GM23338 (cell line): ENCODE measurements at regions not wholly inside any gene's neighbourhood (a gene's known extent, or its start where the extent isn't known, plus 50 kb on each side); places are given as distances from the start of the nearest gene placed in this dataset.

Source experiments
- ATAC-seq: fragments of 200-7000 bp; cut with Tn5 transposase; 3 replicates; pipeline ENCODE4 v1.9.1; 2020
- DNase-seq: peaks from one replicate; pipeline ENCODE4 v3.0.0-alpha.2; 2015; ENCODE audit warnings: low spot score
- H2AFZ ChIP-seq: fragments of 200-600 bp; sonication (generic); 2 replicates; pipeline ENCODE4 v1.8.0; 2016; ENCODE audit warnings: antibody characterized with exemption, mild to moderate bottlenecking, moderate library complexity
- H3F3A ChIP-seq: fragments of 200-600 bp; sonication (generic); replicated peaks from 2 replicates; pipeline ENCODE4 v1.8.0; 2017; ENCODE audit warnings: antibody characterized with exemption, mixed run types, low read depth
- H3K27ac ChIP-seq: fragments of 200-600 bp; sonication (generic); 2 replicates; pipeline ENCODE4 v1.6.1; 2016; ENCODE audit warnings: low read depth
- H3K27me3 ChIP-seq: fragments of 200-600 bp; sonication (generic); 2 replicates; pipeline ENCODE4 v1.8.0; 2016; ENCODE audit warnings: mild to moderate bottlenecking, mixed run types, moderate library complexity; ENCODE audit not compliant: insufficient read depth
- H3K36me3 ChIP-seq: fragments of 200-600 bp; sonication (generic); 2 replicates; pipeline ENCODE4 v1.8.0; 2016; ENCODE audit warnings: mild to moderate bottlenecking; ENCODE audit not compliant: insufficient read depth
- H3K4me1 ChIP-seq: fragments of 200-600 bp; sonication (generic); 2 replicates; pipeline ENCODE4 v1.8.0; 2016; ENCODE audit warnings: mild to moderate bottlenecking, moderate library complexity; ENCODE audit not compliant: insufficient read depth
- H3K4me2 ChIP-seq: fragments of 200-600 bp; sonication (generic); 2 replicates; pipeline ENCODE4 v1.7.1; 2017; ENCODE audit warnings: mixed run types
- H3K4me3 ChIP-seq: fragments of 200-600 bp; sonication (generic); 2 replicates; pipeline ENCODE4 v1.6.1; 2016; ENCODE audit warnings: mixed run types
- H3K79me2 ChIP-seq: fragments of 200-600 bp; sonication (generic); replicated peaks from 2 replicates; pipeline ENCODE4 v1.8.0; 2017; ENCODE audit warnings: mild to moderate bottlenecking; ENCODE audit not compliant: insufficient read depth
- H3K9me2 ChIP-seq: fragments of 200-600 bp; sonication (generic); 2 replicates; pipeline ENCODE4 v1.8.0; 2017; ENCODE audit not compliant: insufficient read depth
- H4K20me1 ChIP-seq: fragments of 200-600 bp; sonication (generic); replicated peaks from 2 replicates; pipeline ENCODE4 v1.8.0; 2017; ENCODE audit warnings: mild to moderate bottlenecking; ENCODE audit not compliant: insufficient read depth
- H3K27ac Mint-ChIP-seq: 2 replicates; pipeline ENCODE4 v1.8.0; 2020; ENCODE audit warnings: inconsistent platforms, mild to moderate bottlenecking, moderate library complexity, mixed read lengths
- H3K27me3 Mint-ChIP-seq: 3 replicates; pipeline ENCODE4 v1.8.0; 2022; ENCODE audit warnings: low read depth, mild to moderate bottlenecking, moderate library complexity, mixed read lengths, inconsistent platforms; ENCODE audit not compliant: insufficient read depth, poor library complexity
- H3K36me3 Mint-ChIP-seq: 3 replicates; pipeline ENCODE4 v1.8.0; 2021; ENCODE audit warnings: low read depth, mild to moderate bottlenecking, inconsistent platforms, moderate library complexity, mixed read lengths
- H3K4me1 Mint-ChIP-seq: 3 replicates; pipeline ENCODE4 v1.8.0; 2020; ENCODE audit warnings: mild to moderate bottlenecking, inconsistent platforms, mixed read lengths
- H3K4me3 Mint-ChIP-seq: 3 replicates; pipeline ENCODE4 v1.8.0; 2021; ENCODE audit warnings: moderate library complexity, mild to moderate bottlenecking, inconsistent platforms, mixed read lengths
- H3K9me3 Mint-ChIP-seq: 3 replicates; pipeline ENCODE4 v1.8.0; 2020; ENCODE audit warnings: moderate library complexity, mild to moderate bottlenecking, inconsistent platforms, mixed read lengths
- EZH2 ChIP-seq: fragments of 200-600 bp; sonication (generic); IDR thresholded peaks from one replicate; pipeline ENCODE4 v1.8.0; 2017; ENCODE audit warnings: antibody characterized with exemption, mild to moderate bottlenecking, low read depth; ENCODE audit not compliant: unreplicated experiment
- JUNB ChIP-seq: IDR thresholded peaks from one replicate; pipeline ENCODE4 v1.6.1; 2016; ENCODE audit warnings: antibody characterized with exemption; ENCODE audit not compliant: unreplicated experiment
- POLR2AphosphoS5 ChIP-seq: IDR thresholded peaks from 2 replicates; pipeline ENCODE4 v1.6.1; 2016; ENCODE audit warnings: antibody characterized with exemption, low read depth
- STAT1 ChIP-seq: IDR thresholded peaks from one replicate; pipeline ENCODE4 v1.6.1; 2016; ENCODE audit warnings: antibody characterized with exemption; ENCODE audit not compliant: unreplicated experiment
- TF ChIP-seq, protein P1 (sequence below): fragments of 250-450 bp; sonication (Bioruptor Pico); IDR thresholded peaks from 2 replicates; pipeline ENCODE4 v1.5.0; 2020; ENCODE audit warnings: mild to moderate bottlenecking, moderate library complexity
- TF ChIP-seq, protein P2 (sequence below): IDR thresholded peaks from 2 replicates; pipeline ENCODE4 v1.6.1; 2016; ENCODE audit warnings: antibody characterized with exemption

DNA sequence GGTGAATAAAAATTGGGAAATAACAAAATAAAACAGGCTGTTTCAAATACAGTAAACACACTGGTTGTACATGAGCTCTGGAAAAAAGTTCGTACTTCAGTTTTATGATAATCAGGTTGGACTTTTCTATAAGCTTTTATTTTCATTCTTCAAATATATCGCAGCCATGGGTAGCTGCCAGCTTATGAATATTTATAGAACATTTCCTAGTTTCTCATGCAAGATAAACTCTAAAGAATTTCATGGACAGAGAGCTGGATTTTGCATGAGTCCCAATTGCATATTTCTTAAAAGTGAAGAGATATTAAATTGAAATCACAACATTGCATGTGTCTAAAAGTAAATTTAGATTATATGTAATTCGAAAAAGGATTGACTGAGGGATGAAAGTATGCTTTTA, 827.6 kb downstream of the SLC6A15 start (continued):
- TF ChIP-seq, protein P1, sequence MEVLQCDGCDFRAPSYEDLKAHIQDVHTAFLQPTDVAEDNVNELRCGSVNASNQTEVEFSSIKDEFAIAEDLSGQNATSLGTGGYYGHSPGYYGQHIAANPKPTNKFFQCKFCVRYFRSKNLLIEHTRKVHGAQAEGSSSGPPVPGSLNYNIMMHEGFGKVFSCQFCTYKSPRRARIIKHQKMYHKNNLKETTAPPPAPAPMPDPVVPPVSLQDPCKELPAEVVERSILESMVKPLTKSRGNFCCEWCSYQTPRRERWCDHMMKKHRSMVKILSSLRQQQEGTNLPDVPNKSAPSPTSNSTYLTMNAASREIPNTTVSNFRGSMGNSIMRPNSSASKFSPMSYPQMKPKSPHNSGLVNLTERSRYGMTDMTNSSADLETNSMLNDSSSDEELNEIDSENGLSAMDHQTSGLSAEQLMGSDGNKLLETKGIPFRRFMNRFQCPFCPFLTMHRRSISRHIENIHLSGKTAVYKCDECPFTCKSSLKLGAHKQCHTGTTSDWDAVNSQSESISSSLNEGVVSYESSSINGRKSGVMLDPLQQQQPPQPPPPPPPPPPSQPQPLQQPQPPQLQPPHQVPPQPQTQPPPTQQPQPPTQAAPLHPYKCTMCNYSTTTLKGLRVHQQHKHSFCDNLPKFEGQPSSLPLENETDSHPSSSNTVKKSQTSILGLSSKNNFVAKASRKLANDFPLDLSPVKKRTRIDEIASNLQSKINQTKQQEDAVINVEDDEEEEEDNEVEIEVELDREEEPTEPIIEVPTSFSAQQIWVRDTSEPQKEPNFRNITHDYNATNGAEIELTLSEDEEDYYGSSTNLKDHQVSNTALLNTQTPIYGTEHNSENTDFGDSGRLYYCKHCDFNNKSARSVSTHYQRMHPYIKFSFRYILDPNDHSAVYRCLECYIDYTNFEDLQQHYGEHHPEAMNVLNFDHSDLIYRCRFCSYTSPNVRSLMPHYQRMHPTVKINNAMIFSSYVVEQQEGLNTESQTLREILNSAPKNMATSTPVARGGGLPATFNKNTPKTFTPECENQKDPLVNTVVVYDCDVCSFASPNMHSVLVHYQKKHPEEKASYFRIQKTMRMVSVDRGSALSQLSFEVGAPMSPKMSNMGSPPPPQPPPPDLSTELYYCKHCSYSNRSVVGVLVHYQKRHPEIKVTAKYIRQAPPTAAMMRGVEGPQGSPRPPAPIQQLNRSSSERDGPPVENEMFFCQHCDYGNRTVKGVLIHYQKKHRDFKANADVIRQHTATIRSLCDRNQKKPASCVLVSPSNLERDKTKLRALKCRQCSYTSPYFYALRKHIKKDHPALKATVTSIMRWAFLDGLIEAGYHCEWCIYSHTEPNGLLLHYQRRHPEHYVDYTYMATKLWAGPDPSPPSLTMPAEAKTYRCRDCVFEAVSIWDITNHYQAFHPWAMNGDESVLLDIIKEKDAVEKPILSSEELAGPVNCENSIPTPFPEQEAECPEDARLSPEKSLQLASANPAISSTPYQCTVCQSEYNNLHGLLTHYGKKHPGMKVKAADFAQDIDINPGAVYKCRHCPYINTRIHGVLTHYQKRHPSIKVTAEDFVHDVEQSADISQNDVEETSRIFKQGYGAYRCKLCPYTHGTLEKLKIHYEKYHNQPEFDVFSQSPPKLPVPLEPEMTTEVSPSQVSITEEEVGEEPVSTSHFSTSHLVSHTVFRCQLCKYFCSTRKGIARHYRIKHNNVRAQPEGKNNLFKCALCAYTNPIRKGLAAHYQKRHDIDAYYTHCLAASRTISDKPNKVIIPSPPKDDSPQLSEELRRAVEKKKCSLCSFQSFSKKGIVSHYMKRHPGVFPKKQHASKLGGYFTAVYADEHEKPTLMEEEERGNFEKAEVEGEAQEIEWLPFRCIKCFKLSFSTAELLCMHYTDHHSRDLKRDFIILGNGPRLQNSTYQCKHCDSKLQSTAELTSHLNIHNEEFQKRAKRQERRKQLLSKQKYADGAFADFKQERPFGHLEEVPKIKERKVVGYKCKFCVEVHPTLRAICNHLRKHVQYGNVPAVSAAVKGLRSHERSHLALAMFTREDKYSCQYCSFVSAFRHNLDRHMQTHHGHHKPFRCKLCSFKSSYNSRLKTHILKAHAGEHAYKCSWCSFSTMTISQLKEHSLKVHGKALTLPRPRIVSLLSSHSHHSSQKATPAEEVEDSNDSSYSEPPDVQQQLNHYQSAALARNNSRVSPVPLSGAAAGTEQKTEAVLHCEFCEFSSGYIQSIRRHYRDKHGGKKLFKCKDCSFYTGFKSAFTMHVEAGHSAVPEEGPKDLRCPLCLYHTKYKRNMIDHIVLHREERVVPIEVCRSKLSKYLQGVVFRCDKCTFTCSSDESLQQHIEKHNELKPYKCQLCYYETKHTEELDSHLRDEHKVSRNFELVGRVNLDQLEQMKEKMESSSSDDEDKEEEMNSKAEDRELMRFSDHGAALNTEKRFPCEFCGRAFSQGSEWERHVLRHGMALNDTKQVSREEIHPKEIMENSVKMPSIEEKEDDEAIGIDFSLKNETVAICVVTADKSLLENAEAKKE = no peak
- no peak for TF ChIP-seq STAT1

- H3K4me3 Mint-ChIP-seq = no peak overlapping the region
- no peak for DNase-seq
- no peaks in the 10 kb centered on the region for H3K79me2 ChIP-seq
- H3K36me3 ChIP-seq = no peaks in the 10 kb centered on the region
- no peaks in the 10 kb centered on the region for H3K9me2 ChIP-seq
- H3K4me2 ChIP-seq = no peak overlapping the region
- no peaks in the 10 kb centered on the region for H3K27me3 ChIP-seq
- H3K27me3 Mint-ChIP-seq = no peaks in the 10 kb centered on the region
- H4K20me1 ChIP-seq = no peaks in the 10 kb centered on the region
- H3K27ac Mint-ChIP-seq = no peak overlapping the region
- H3K9me3 Mint-ChIP-seq = no peaks in the 10 kb centered on the region
- no peak overlapping the region for H2AFZ ChIP-seq
- H3K4me1 Mint-ChIP-seq = no peaks in the 10 kb centered on the region
- no peak overlapping the region for H3K4me3 ChIP-seq
- no peaks in the 10 kb centered on the region for H3K36me3 Mint-ChIP-seq
- ATAC-seq = no peak
- H3K27ac ChIP-seq = no peak overlapping the region
- no peaks in the 10 kb centered on the region for H3F3A ChIP-seq
- no peaks in the 10 kb centered on the region for H3K4me1 ChIP-seq
- TF ChIP-seq POLR2AphosphoS5 = no peak
- no peak for TF ChIP-seq EZH2
- no peak for TF ChIP-seq JUNB
- TF ChIP-seq, protein P1 = no peak
- TF ChIP-seq, protein P2, sequence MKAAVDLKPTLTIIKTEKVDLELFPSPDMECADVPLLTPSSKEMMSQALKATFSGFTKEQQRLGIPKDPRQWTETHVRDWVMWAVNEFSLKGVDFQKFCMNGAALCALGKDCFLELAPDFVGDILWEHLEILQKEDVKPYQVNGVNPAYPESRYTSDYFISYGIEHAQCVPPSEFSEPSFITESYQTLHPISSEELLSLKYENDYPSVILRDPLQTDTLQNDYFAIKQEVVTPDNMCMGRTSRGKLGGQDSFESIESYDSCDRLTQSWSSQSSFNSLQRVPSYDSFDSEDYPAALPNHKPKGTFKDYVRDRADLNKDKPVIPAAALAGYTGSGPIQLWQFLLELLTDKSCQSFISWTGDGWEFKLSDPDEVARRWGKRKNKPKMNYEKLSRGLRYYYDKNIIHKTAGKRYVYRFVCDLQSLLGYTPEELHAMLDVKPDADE = no peak
Measured at GRCh38 chr12:84079626-84080025, 833.0 kb downstream of the SLC6A15 start.
